Endothelial cell of umbilical vein (primary cell): ENCODE measurements at regions not wholly inside any gene's neighbourhood (a gene's known extent, or its start where the extent isn't known, plus 50 kb on each side); places are given as distances from the start of the nearest gene placed in this dataset.

Experiments used
- BruUV-seq: library from RNA; stranded (reverse); fragments of 400-500 nt; replicated peaks from 2 replicates; lab custom pipeline; 2021; lab: Mats Ljungman, UMichigan
- CTCF ChIA-PET: fragments of 300-600, 350-600 bp; sonication (Branson Sonifier 250); formaldehyde crosslinking; loops from one replicate; lab custom pipeline; 2021; ENCODE audit warnings: antibody characterized with exemption, inconsistent platforms; lab: Charles Lee
- POLR2A ChIA-PET: fragments of 300-600, 350-600 bp; sonication (Branson Sonifier 250); formaldehyde crosslinking; loops from one replicate; lab custom pipeline; 2021; ENCODE audit warnings: antibody characterized with exemption, inconsistent platforms; lab: Charles Lee
- DNase-seq: peaks from one replicate; pipeline ENCODE4 v3.0.0-alpha.2; 2011; ENCODE audit warnings: low read depth, low spot score
- FAIRE-seq: peaks from 2 replicates; lab custom pipeline; 2011; peaks lifted over from hg19 to GRCh38; lab: Jason Lieb, UNC
- H2AFZ ChIP-seq: 2 replicates; pipeline ENCODE4 v1.6.0; 2012; ENCODE audit warnings: low read depth, low read length, control low read depth, inconsistent platforms
- H3K27ac ChIP-seq: 2 replicates; pipeline ENCODE4 v1.5.1; 2011; ENCODE audit warnings: low read depth, mild to moderate bottlenecking, control low read depth, low read length, moderate library complexity; ENCODE audit not compliant: insufficient read depth
- H3K27me3 ChIP-seq, 2 experiments: 2 replicates each; pipeline versions ENCODE4 v1.6.0 to v1.6.1; 2011; ENCODE audit warnings: low read length in 2 of 2, mixed read lengths in 1 of 2; ENCODE audit not compliant: control insufficient read depth in 2 of 2, insufficient read depth in 2 of 2
- H3K36me3 ChIP-seq, 2 experiments: 2 replicates in 1 of 2; 3 replicates in 1 of 2; pipeline ENCODE4 v1.5.1; 2011; ENCODE audit warnings: low read length in 2 of 2, mild to moderate bottlenecking in 1 of 2, moderate library complexity in 1 of 2; ENCODE audit not compliant: control insufficient read depth in 2 of 2, insufficient read depth in 2 of 2; ENCODE audit errors: extremely low read depth in 1 of 2
- H3K4me1 ChIP-seq: 3 replicates; pipeline ENCODE4 v1.5.1; 2011; ENCODE audit warnings: mild to moderate bottlenecking, low read length; ENCODE audit not compliant: control insufficient read depth, insufficient read depth; ENCODE audit errors: extremely low read depth
- H3K4me2 ChIP-seq: 2 replicates; pipeline ENCODE4 v1.6.1; 2011; ENCODE audit warnings: low read length, control low read depth, mixed read lengths; ENCODE audit not compliant: insufficient read depth
- H3K4me3 ChIP-seq, 3 experiments: fragments of 200-600 bp in 1 of 3; sonication (generic), shearing (Covaris generic) in 1 of 3; replicated peaks in 1 of 3; 2 replicates each; pipeline ENCODE4 v1.5.1; 2011 to 2016; ENCODE audit warnings: control low read depth in 3 of 3, low read length in 3 of 3, mild to moderate bottlenecking in 2 of 3, inconsistent platforms in 1 of 3, low read depth in 1 of 3, moderate library complexity in 1 of 3; ENCODE audit not compliant: insufficient read depth in 1 of 3
- H3K79me2 ChIP-seq: 2 replicates; pipeline ENCODE4 v1.6.0; 2012; ENCODE audit warnings: low read length, inconsistent platforms; ENCODE audit not compliant: control insufficient read depth, insufficient read depth
- H3K9ac ChIP-seq: replicated peaks from 2 replicates; pipeline ENCODE3; 2011; ENCODE audit warnings: low read length, control low read depth; ENCODE audit not compliant: insufficient read depth; ENCODE audit errors: extremely low read depth
- H3K9me1 ChIP-seq: replicated peaks from 3 replicates; pipeline ENCODE4 v1.6.0; 2011; ENCODE audit warnings: mild to moderate bottlenecking, low read length; ENCODE audit not compliant: control insufficient read depth, insufficient read depth; ENCODE audit errors: extremely low read depth
- H3K9me3 ChIP-seq: replicated peaks from 2 replicates; pipeline ENCODE4 v1.5.1; 2012; ENCODE audit warnings: low read length, inconsistent platforms; ENCODE audit not compliant: control insufficient read depth, insufficient read depth
- H4K20me1 ChIP-seq: replicated peaks from 2 replicates; pipeline ENCODE3; 2011; ENCODE audit warnings: mild to moderate bottlenecking, low read length; ENCODE audit not compliant: control insufficient read depth, insufficient read depth; ENCODE audit errors: extremely low read depth
- CTCF ChIP-seq, 2 donors: IDR thresholded peaks; 1 replicate in 1 of 2; 2 replicates in 1 of 2; pipeline ENCODE4 v1.5.1; 2011; ENCODE audit warnings: low read length in 2 of 2, mild to moderate bottlenecking in 2 of 2, moderate library complexity in 2 of 2, control low read depth in 1 of 2, inconsistent platforms in 1 of 2, low read depth in 1 of 2; ENCODE audit not compliant: insufficient read depth in 1 of 2; ENCODE audit errors: extremely low read depth in 1 of 2
- EZH2 ChIP-seq: IDR thresholded peaks from 2 replicates; pipeline ENCODE4 v1.6.1; 2012; ENCODE audit warnings: borderline replicate concordance, low read depth, mild to moderate bottlenecking, moderate library complexity, low read length, inconsistent platforms; ENCODE audit not compliant: severe bottlenecking
- FOS ChIP-seq: IDR thresholded peaks from 2 replicates; pipeline ENCODE4 v1.6.1; 2011; ENCODE audit warnings: mild to moderate bottlenecking, low read length, moderate library complexity, borderline replicate concordance; ENCODE audit not compliant: insufficient read depth
- GATA2 ChIP-seq: IDR thresholded peaks from 2 replicates; pipeline ENCODE4 v1.7.0; 2011; ENCODE audit warnings: low read depth, mild to moderate bottlenecking, moderate library complexity, mixed read lengths, low read length; ENCODE audit not compliant: insufficient read length, insufficient read depth
- JUN ChIP-seq: IDR thresholded peaks from 2 replicates; pipeline ENCODE4 v1.6.1; 2011; ENCODE audit warnings: borderline replicate concordance, low read depth; ENCODE audit not compliant: insufficient read length, insufficient read depth
- MAX ChIP-seq: IDR thresholded peaks from 2 replicates; pipeline ENCODE4 v1.6.1; 2011; ENCODE audit not compliant: insufficient read depth, insufficient read length
- MYC ChIP-seq: IDR thresholded peaks from one replicate; pipeline ENCODE4 v1.6.1; 2011; ENCODE audit warnings: mild to moderate bottlenecking, low read depth, low read length
- POLR2A ChIP-seq: IDR thresholded peaks from 2 replicates; pipeline ENCODE4 v1.6.1; 2012; ENCODE audit warnings: low read depth, mild to moderate bottlenecking, control low read depth, low read length
- POLR2AphosphoS5 ChIP-seq: IDR thresholded peaks from 2 replicates; pipeline ENCODE4 v1.6.1; 2012; ENCODE audit warnings: low read depth, mild to moderate bottlenecking, control low read depth, low read length, moderate library complexity; ENCODE audit not compliant: insufficient read depth
- dilution Hi-C: fragments of 300-500 bp; cut with MboI; formaldehyde crosslinking; loops from one replicate; pipeline ENCODE4 v1.15.0; 2019; ENCODE audit warnings: low sequenced_read_pairs; ENCODE audit not compliant: extremely low pct_ligation_motif_present
- intact Hi-C: fragments of 100-400 bp; cut with micrococcal nuclease; formaldehyde crosslinking; loops from one replicate; pipeline ENCODE4 v1.10.0; 2022

DNA sequence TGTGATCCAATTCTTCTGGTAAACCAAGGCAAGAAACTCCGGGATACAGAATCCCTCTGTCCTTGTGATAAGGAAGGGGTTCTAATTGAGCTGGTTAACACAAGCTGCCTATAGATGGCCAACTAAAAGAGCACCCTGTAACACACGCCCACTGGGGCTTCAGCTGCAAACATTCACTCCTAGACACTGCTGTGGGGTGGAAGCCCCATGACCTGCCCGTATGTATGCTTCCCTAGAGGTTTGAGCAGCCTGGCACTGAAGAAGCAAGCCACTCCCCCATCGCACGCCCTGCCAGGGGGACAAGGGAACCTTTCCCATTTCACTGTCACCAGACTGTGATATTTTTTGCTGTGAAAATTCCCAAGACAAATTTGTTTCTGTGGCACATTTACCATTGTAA, 516.9 kb upstream of the GOLIM4 start:
- H3K27ac ChIP-seq, result no peak overlapping the region
- H3K9ac ChIP-seq, result no peak overlapping the region
- no peak for TF ChIP-seq MYC
- no peak for TF ChIP-seq CTCF (IDR thresholded peaks at IDR 0.05; ENCODE audit: extremely low read depth in 1 of 2, insufficient read depth in 1 of 2, low read depth in 1 of 2, low read length in 2 of 2)
- TF ChIP-seq POLR2A, result no peak
- TF ChIP-seq EZH2, result no peak
- TF ChIP-seq GATA2, result no peak
- TF ChIP-seq MAX, result no peak
- no peak for TF ChIP-seq JUN
- TF ChIP-seq FOS, result no peak
- TF ChIP-seq POLR2AphosphoS5, result no peak
- POLR2A ChIA-PET, result no interaction called here
- no peak overlapping the region for H2AFZ ChIP-seq
- intact Hi-C loops, result no loop called here
- H3K4me2 ChIP-seq, result no peak overlapping the region
- FAIRE-seq (no peak), DNase-seq (no peak)
- no peaks in the 10 kb centered on the region for H3K79me2 ChIP-seq
- no peaks in the 10 kb centered on the region for H3K4me1 ChIP-seq
- no peaks in the 10 kb centered on the region for H4K20me1 ChIP-seq
- no peaks in the 10 kb centered on the region for H3K9me3 ChIP-seq
- dilution Hi-C loops, result no loop called here
- BruUV-seq, result no TSS peak
- peaks cover 2 to 12% of the 10 kb centered on the region in 2 experiments for H3K27me3 ChIP-seq
- H3K4me3 ChIP-seq, result no peak overlapping the region
- no peaks in the 10 kb centered on the region for H3K9me1 ChIP-seq
- CTCF ChIA-PET, result interaction anchor here (1.3 to 1.5 kb wide), 2 partner anchors 8 to 402 kb away, joined by 3 to 4 read pairs; no protein-coding TSS in a partner anchor
- H3K36me3 ChIP-seq, result no peaks in the 10 kb centered on the region
